ENCODE measurements at regions not wholly inside any gene's neighbourhood (a gene's known extent, or its start where the extent isn't known, plus 50 kb on each side); places are given as distances from the start of the nearest gene placed in this dataset.

GRCh38 chr10:10872035-10872673, 145.5 kb upstream of the CELF2 start:
- TF ChIP-seq ARNTL (CRISPR knock-in tag; IDR thresholded peaks at IDR 0.05; ENCODE audit: borderline replicate concordance, low read depth) (no peak), ZFP3 (CRISPR knock-in tag; IDR thresholded peaks at IDR 0.05) (no peak), TOX (CRISPR knock-in tag; IDR thresholded peaks at IDR 0.05; ENCODE audit: borderline replicate concordance) (no peak), TCF4 (CRISPR knock-in tag; IDR thresholded peaks at IDR 0.05; ENCODE audit: borderline replicate concordance) (no peak), RARB (CRISPR knock-in tag; IDR thresholded peaks at IDR 0.05) (no peak), ISL1 (CRISPR knock-in tag; IDR thresholded peaks at IDR 0.05) (no peak), ZFP30 (CRISPR knock-in tag; IDR thresholded peaks at IDR 0.05) (no peak), ZNF8 (CRISPR knock-in tag; IDR thresholded peaks at IDR 0.05) (no peak), TSHZ2 (CRISPR knock-in tag; IDR thresholded peaks at IDR 0.05) (no peak), ZC3H10 (CRISPR knock-in tag; IDR thresholded peaks at IDR 0.05) (no peak), PPARA (CRISPR knock-in tag; IDR thresholded peaks at IDR 0.05; ENCODE audit: borderline replicate concordance) (no peak), OSR1 (CRISPR knock-in tag; IDR thresholded peaks at IDR 0.05) (no peak), POU6F1 (CRISPR knock-in tag; IDR thresholded peaks at IDR 0.05; ENCODE audit: borderline replicate concordance, low read depth) (no peak), CSRNP3 (CRISPR knock-in tag; IDR thresholded peaks at IDR 0.05) (no peak), SNAI2 (CRISPR knock-in tag; IDR thresholded peaks at IDR 0.05) (no peak), CSDC2 (CRISPR knock-in tag; IDR thresholded peaks at IDR 0.05) (no peak), PATZ1 (CRISPR knock-in tag; IDR thresholded peaks at IDR 0.05; ENCODE audit: borderline replicate concordance) (no peak), ZNF70 (CRISPR knock-in tag; IDR thresholded peaks at IDR 0.05) (no peak), GLIS3 (CRISPR knock-in tag; IDR thresholded peaks at IDR 0.05) (no peak)
- ATAC-seq: no peak

GRCh38 chr10:10872764-10873163, 144.9 kb upstream of the CELF2 start:
- ATAC-seq: no peak
- TF ChIP-seq TCF4 (CRISPR knock-in tag; IDR thresholded peaks at IDR 0.05; ENCODE audit: borderline replicate concordance) (no peak), OSR1 (CRISPR knock-in tag; IDR thresholded peaks at IDR 0.05) (no peak), CREB5 (CRISPR knock-in tag; IDR thresholded peaks at IDR 0.05; ENCODE audit: low read depth) (no peak)

DNA sequence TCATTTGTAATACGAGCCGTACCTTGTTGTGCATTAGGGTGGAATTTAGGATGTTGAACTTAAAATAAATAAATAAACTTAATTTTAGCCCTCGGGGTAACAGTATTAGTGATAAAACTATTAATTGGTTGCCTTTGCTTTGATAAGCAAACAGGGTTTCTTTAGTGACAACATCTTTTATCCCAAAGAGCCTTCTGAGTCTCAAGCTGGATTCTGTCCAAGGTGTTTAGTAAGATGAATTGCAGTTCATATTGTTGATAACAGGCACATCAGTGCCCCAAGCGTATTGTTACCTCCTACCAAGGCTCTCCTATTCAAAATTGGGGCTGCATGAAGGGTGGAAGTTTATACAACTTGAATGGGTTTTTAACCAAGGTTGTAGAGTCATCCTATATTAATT, 144.4 kb upstream of the CELF2 start:
- TF ChIP-seq BACH2 (CRISPR knock-in tag; IDR thresholded peaks at IDR 0.05; ENCODE audit: borderline replicate concordance): no peak
- no peak for TF ChIP-seq OSR1 (CRISPR knock-in tag; IDR thresholded peaks at IDR 0.05)
- TF ChIP-seq ZNF70 (CRISPR knock-in tag; IDR thresholded peaks at IDR 0.05): no peak
- TF ChIP-seq ZC3H10 (CRISPR knock-in tag; IDR thresholded peaks at IDR 0.05): no peak
- TF ChIP-seq ZFP3 (CRISPR knock-in tag; IDR thresholded peaks at IDR 0.05): no peak
- no peak for TF ChIP-seq CSRNP3 (CRISPR knock-in tag; IDR thresholded peaks at IDR 0.05)
- no peak for TF ChIP-seq ZNF565 (CRISPR knock-in tag; conservative IDR thresholded peaks at IDR 0.05; ENCODE audit: low read depth)
- no peak for TF ChIP-seq CSDC2 (CRISPR knock-in tag; IDR thresholded peaks at IDR 0.05)
- no peak for TF ChIP-seq CREB5 (CRISPR knock-in tag; IDR thresholded peaks at IDR 0.05; ENCODE audit: low read depth)
- no peak for TF ChIP-seq RARB (CRISPR knock-in tag; IDR thresholded peaks at IDR 0.05)
- no peak for TF ChIP-seq ISL1 (CRISPR knock-in tag; IDR thresholded peaks at IDR 0.05)
- TF ChIP-seq PPARA (CRISPR knock-in tag; IDR thresholded peaks at IDR 0.05; ENCODE audit: borderline replicate concordance): no peak
- TF ChIP-seq PATZ1 (CRISPR knock-in tag; IDR thresholded peaks at IDR 0.05; ENCODE audit: borderline replicate concordance): no peak
- no peak for TF ChIP-seq ZFP30 (CRISPR knock-in tag; IDR thresholded peaks at IDR 0.05)
- no peak for ATAC-seq
